ENCODE measurements at regions not wholly inside any gene's neighbourhood (a gene's known extent, or its start where the extent isn't known, plus 50 kb on each side); places are given as distances from the start of the nearest gene placed in this dataset.

DNA sequence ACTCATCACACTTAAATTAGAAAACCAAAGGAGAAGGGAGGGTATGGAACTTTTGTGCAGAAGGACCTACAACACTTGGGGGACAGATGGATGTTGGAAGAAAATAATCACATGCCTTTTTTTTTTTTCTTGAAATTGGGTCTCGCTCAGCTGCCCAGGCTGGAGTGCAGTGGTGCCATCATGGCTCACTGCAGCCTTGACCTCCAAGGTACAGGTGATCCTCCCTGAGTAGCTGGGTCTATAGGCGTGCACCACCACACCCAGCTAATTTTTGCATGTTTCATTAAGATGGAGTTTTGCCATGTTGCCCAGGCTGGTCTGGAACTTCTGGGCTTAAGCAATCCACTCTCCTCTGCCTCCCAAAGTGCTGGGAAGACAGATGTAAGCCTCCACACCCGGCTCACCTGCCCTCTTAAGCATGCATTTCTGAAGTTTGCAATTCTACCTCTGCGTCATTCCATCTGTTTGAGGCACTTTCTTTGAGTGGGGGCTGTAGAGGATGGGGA lies 370.8 kb upstream of the JARID2 start:
- RAD21 ChIA-PET (ENCODE audit: low non-redundant PET in 1 of 2, low total read pairs in 2 of 2, uncharacterized antibody in 2 of 2, unreplicated experiment in 2 of 2), result no interaction called here
- Histone ChIP-seq H3K9ac (ENCODE audit: low read length) (no peak overlapping the region), H3K4me1 (ENCODE audit: control insufficient read depth in 1 of 2, insufficient read depth in 2 of 2, low read length in 2 of 2) (peaks cover 0 to 10% of the 10 kb centered on the region in 2 experiments; a peak in 2 of 4 replicates), H3K79me2 (ENCODE audit: insufficient read depth, low read length) (no peaks in the 10 kb centered on the region), H3K4me3 (replicated peaks in 1 of 2; ENCODE audit: low read depth in 1 of 2, low read length in 2 of 2) (no peak overlapping the region), H3K4me2 (ENCODE audit: low read length) (no peak overlapping the region), H3K9me3 (ENCODE audit: control insufficient read depth in 1 of 2, insufficient read depth in 1 of 2, low read depth in 1 of 2, low read length in 2 of 2) (no peaks in the 10 kb centered on the region), H2AFZ (ENCODE audit: low read depth, low read length, poor library complexity, severe bottlenecking) (no peak overlapping the region), H3K27me3 (ENCODE audit: insufficient read depth, low read length) (no peaks in the 10 kb centered on the region), H4K20me1 (ENCODE audit: insufficient read depth) (no peaks in the 10 kb centered on the region), H3K9me2 (ENCODE audit: insufficient read depth) (no peaks in the 10 kb centered on the region), H3K36me3 (ENCODE audit: control insufficient read depth in 1 of 2, insufficient read depth in 2 of 2, low read length in 2 of 2) (no peaks in the 10 kb centered on the region), H3K27ac (ENCODE audit: low read depth, low read length) (no peak overlapping the region)
- BruUV-seq (replicated peaks), result no TSS peak
- DNase-seq (ENCODE audit: low read depth, low spot score), result no peak
- POLR2A ChIA-PET, result no interaction called here
- no peak for ATAC-seq
- intact Hi-C loops (cut with micrococcal nuclease), result no loop called here
- TF ChIP-seq, protein P1, sequence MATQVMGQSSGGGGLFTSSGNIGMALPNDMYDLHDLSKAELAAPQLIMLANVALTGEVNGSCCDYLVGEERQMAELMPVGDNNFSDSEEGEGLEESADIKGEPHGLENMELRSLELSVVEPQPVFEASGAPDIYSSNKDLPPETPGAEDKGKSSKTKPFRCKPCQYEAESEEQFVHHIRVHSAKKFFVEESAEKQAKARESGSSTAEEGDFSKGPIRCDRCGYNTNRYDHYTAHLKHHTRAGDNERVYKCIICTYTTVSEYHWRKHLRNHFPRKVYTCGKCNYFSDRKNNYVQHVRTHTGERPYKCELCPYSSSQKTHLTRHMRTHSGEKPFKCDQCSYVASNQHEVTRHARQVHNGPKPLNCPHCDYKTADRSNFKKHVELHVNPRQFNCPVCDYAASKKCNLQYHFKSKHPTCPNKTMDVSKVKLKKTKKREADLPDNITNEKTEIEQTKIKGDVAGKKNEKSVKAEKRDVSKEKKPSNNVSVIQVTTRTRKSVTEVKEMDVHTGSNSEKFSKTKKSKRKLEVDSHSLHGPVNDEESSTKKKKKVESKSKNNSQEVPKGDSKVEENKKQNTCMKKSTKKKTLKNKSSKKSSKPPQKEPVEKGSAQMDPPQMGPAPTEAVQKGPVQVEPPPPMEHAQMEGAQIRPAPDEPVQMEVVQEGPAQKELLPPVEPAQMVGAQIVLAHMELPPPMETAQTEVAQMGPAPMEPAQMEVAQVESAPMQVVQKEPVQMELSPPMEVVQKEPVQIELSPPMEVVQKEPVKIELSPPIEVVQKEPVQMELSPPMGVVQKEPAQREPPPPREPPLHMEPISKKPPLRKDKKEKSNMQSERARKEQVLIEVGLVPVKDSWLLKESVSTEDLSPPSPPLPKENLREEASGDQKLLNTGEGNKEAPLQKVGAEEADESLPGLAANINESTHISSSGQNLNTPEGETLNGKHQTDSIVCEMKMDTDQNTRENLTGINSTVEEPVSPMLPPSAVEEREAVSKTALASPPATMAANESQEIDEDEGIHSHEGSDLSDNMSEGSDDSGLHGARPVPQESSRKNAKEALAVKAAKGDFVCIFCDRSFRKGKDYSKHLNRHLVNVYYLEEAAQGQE (IDR thresholded peaks at IDR 0.05; ENCODE audit: low read depth), result no peak
- TF ChIP-seq SP1 (IDR thresholded peaks at IDR 0.05; ENCODE audit: low read depth) (no peak), CEBPB (IDR thresholded peaks at IDR 0.05; ENCODE audit: low read depth) (no peak), EZH2phosphoT487 (IDR thresholded peaks at IDR 0.05; ENCODE audit: borderline replicate concordance) (no peak), JUND (IDR thresholded peaks at IDR 0.05) (no peak), ZFX (IDR thresholded peaks at IDR 0.05) (no peak), POLR2AphosphoS5 (IDR thresholded peaks at IDR 0.05; ENCODE audit: low read depth, low read length) (no peak), EZH2 (IDR thresholded peaks at IDR 0.05) (no peak), POLR2A (IDR thresholded peaks at IDR 0.05; ENCODE audit: borderline replicate concordance, extremely low read depth, insufficient read depth, insufficient read length) (no peak), EGR1 (IDR thresholded peaks at IDR 0.05; ENCODE audit: low read depth) (no peak)
- TF ChIP-seq, protein P2, sequence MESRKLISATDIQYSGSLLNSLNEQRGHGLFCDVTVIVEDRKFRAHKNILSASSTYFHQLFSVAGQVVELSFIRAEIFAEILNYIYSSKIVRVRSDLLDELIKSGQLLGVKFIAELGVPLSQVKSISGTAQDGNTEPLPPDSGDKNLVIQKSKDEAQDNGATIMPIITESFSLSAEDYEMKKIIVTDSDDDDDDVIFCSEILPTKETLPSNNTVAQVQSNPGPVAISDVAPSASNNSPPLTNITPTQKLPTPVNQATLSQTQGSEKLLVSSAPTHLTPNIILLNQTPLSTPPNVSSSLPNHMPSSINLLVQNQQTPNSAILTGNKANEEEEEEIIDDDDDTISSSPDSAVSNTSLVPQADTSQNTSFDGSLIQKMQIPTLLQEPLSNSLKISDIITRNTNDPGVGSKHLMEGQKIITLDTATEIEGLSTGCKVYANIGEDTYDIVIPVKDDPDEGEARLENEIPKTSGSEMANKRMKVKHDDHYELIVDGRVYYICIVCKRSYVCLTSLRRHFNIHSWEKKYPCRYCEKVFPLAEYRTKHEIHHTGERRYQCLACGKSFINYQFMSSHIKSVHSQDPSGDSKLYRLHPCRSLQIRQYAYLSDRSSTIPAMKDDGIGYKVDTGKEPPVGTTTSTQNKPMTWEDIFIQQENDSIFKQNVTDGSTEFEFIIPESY (IDR thresholded peaks at IDR 0.05; ENCODE audit: extremely low read depth, insufficient replicate concordance, low read length), result no peak
- TF ChIP-seq, protein P3, sequence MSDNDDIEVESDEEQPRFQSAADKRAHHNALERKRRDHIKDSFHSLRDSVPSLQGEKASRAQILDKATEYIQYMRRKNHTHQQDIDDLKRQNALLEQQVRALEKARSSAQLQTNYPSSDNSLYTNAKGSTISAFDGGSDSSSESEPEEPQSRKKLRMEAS (IDR thresholded peaks at IDR 0.05), result no peak
- CTCF ChIA-PET, result no interaction called here

All from HCT116 (cell line).